GM18520 (cell line): ENCODE measurements at regions not wholly inside any gene's neighbourhood (a gene's known extent, or its start where the extent isn't known, plus 50 kb on each side); places are given as distances from the start of the nearest gene placed in this dataset.
"Not testable (repeated sequence)": the region's sequence is repeated elsewhere in the genome, so short reads cannot be mapped to it uniquely, and the experiment has no call there.

Experiments
- ATAC-seq: cut with Tn5 transposase; IDR thresholded peaks from one replicate; pipeline ENCODE4 v1.9.1; 2021; ENCODE audit not compliant: unreplicated experiment

DNA sequence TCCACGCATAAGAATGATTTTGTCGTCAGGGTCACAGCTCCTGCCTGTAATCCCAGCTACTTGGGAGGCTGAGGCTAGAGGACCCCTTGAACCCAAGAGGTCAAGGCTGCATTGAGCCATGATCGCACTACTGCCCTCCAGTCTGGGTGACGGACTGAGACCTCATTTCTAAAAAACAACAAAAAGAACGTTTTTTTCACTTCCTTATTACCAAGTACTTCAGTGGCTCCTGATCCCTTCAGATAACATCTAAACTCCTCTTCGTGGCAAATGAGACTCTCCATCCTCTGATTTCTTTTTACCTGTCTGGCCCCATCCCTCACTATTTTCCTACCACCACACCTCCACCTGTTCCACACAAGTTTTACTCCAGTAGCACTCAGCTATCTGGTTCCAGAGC is 105.4 kb upstream of the TLK1 start:
- no peak for ATAC-seq

DNA sequence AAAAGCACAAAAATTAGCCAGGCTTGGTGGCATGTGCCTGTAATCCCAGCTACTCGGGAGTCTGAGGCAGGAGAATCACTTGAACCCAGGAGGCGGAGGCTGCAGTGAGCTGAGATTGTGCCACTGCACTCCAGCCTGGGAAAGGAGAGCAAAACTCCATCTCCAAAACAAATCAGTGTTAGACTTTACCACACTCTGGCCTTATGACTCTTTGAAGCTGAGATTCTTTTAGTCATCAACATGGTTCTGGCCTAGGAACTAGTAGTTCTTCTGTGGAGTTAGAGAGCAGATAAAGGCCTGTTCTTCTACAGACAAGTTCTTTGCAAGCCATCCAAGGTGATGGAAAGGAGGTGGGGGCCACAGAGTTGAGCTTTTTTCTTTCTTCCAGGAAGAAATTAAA is 100.8 kb upstream of the TLK1 start:
- ATAC-seq: not testable (repeated sequence)

GRCh38 chr2:171260471-171261424 is 100.1 kb upstream of the TLK1 start:
- peak; percentile 46 for ATAC-seq

DNA sequence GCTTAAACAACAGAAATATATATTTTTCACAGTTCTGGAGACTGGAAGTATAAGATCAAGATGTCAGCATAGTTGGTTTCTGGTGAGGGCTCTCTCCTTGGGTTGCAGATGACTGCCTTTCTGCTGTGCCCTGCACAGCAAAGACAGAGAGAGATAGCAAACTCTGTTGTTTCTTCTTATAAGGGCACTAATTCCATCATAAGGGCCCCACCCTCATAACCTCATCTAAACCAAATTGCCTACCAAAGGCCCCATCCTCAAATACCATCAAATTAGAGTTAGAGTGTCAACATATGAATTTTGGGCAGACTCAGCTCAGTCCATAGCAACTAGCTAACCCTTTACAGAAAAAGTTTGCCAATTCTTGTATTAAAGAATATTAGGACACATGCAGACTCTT is 94.0 kb upstream of the TLK1 start:
- no peak for ATAC-seq

GRCh38 chr2:171253900-171254650 is 93.4 kb upstream of the TLK1 start:
- ATAC-seq: no peak

GRCh38 chr2:171253279-171253678 is 92.6 kb upstream of the TLK1 start:
- ATAC-seq: no peak

GRCh38 chr2:171249689-171250088 is 89.0 kb upstream of the TLK1 start:
- ATAC-seq: no peak

DNA sequence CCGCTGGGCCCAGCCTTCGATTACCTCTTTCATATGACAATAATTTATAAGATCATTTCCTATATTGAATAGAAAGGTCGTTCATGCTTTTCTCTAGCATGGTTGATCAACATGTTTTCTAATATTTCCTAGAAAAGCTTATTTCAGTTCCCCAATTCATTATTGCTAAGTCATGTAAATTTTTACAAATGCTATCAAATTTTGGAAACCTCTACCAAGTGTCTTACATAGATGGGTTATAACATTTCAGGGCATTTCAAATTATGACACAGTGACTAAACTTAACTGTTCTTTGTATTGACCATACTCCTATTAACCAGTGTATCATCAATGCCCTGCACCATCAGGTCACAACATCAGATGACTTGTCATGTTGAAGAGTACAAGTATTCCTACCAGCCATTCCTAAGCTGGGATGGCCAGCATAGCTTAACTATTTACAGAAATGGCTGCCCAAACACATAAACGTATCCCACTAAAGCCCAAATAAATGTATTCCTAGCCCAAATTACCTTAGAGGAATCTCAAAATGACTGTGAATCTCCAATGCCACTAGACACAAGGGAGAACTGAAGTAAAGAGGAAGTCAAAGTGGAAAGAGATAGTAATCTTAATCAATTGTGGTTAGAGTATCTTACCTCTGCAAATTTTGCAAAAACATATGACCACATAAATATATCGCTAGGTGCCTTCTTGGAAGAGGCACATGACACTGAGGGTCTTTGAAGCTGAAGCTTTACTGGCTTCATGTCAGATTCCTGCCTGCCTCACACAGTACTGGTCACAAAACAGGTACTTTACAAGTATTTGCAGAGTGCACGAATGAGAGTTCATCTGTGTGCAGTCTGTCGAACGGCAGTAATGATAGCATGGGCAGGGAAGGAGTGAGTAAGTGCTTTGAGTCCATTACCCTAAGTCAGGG is 87.3 kb upstream of the TLK1 start:
- no peak for ATAC-seq

DNA sequence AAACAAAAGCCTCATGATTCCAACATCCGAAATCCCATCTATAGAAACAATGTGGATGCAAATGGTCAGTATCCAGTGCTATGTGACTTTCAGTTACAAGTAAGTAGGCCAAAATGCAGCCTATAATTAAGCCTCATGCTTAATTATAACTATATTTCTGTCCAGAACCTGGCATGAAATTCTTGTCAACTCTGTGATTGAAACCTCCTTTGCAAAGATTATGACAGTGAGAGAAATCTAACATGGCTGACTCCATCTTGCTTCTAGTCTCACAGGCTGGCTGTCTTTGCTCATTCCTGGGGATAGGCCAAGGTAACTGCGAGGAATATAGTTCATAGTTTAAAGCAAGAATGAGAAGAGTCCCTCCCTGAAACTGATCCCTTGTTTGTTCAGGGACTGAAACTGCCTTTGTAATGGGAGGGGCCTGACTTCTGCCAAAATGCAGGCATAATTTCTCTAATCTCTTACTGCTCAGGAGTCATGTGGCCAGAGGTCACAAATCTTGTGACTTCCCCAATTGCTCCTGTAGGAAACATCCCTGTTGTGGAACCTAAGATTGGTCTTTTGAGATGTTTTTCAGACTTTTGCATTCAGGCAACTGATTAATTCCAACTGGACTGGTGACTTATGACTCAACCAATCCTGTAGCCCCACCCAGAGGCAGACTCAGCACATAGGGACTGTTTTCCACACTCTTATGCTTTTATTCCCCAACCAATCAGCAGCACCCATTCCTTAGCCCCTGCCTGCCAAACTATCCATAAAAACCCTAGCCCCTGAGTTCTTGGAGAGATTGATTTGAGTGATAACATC is 84.5 kb upstream of the TLK1 start:
- no peak for ATAC-seq

GRCh38 chr2:171244466-171244969 is 83.8 kb upstream of the TLK1 start:
- ATAC-seq: no peak

- ATAC-seq: no peak
Observed at GRCh38 chr2:171241771-171242170, 81.1 kb upstream of the TLK1 start.

- no peak for ATAC-seq
Observed at GRCh38 chr2:171238946-171239345, 78.3 kb upstream of the TLK1 start.

- no peak for ATAC-seq
Observed at GRCh38 chr2:171237751-171238505, 77.2 kb upstream of the TLK1 start.

GRCh38 chr2:171235262-171235881 is 74.7 kb upstream of the TLK1 start:
- no peak for ATAC-seq

DNA sequence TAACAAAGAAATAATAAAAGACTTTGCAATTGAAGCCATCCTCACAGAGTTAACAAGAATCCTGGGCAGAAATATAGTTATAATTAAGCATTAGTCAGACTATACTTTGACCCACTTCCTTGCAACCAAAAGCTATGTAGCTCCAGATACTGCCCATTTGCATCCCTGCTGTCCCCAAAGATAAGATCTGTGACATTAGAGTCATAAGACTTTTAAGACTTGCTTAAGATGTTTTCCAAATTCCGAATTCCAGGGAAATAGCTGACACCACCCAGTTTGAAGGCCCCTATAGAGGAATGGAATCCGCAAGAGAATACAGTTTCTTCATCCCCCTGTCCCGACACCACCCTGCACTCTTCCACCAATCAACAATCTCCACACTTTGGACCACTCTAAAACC is 69.5 kb upstream of the TLK1 start:
- ATAC-seq: no peak

DNA sequence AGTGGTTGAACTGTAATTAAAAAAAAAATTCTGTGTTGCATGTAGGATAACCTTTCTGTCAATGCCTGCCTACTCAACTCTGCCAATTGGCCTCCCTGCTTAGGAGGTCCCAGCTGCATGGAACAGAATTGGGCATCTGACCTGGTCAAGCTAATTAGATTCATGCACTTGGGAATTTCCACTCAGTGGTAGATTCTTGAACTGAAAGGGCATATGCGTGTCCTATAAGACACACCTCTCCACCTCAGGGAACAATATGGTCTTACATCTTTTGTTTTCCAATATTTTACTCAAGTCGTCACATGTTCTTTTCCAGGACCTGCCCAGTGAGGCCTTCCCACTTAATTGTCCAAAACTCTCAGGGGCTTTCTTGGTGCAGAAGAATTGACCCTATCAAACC is 68.1 kb upstream of the TLK1 start:
- no peak for ATAC-seq

- ATAC-seq: no peak
Observed at GRCh38 chr2:171227066-171227782, 66.5 kb upstream of the TLK1 start.

- no peak for ATAC-seq
Observed at GRCh38 chr2:171226461-171226860, 65.8 kb upstream of the TLK1 start.
